SK-N-SH treated with all-trans-retinoic acid at 6 μM for 48 hours (cell line): ENCODE measurements at regions not wholly inside any gene's neighbourhood (a gene's known extent, or its start where the extent isn't known, plus 50 kb on each side); places are given as distances from the start of the nearest gene placed in this dataset.

Experiments used
- ATAC-seq: fragments of 200-7000 bp; cut with Tn5 transposase; 3 replicates; pipeline ENCODE4 v1.9.1; 2020; ENCODE audit warnings: mild to moderate bottlenecking, moderate library complexity
- BACH2 ChIP-seq: fragments of 250-450 bp; sonication (Bioruptor Pico); IDR thresholded peaks from 2 replicates; pipeline ENCODE4 v1.9.0; 2021; ENCODE audit warnings: mild to moderate bottlenecking, borderline replicate concordance
- ESRRG ChIP-seq: fragments of 250-450 bp; sonication (Bioruptor Pico); IDR thresholded peaks from 2 replicates; pipeline ENCODE4 v1.6.1; 2021; ENCODE audit warnings: mild to moderate bottlenecking
- GLIS3 ChIP-seq: fragments of 250-450 bp; sonication (Bioruptor Pico); IDR thresholded peaks from 2 replicates; pipeline ENCODE4 v1.5.0; 2020; ENCODE audit warnings: mild to moderate bottlenecking, moderate library complexity
- ISL1 ChIP-seq: fragments of 250-450 bp; sonication (Bioruptor Pico); IDR thresholded peaks from 2 replicates; pipeline ENCODE4 v2.1.2; 2022; ENCODE audit warnings: mild to moderate bottlenecking, moderate library complexity
- OSR1 ChIP-seq: fragments of 250-450 bp; sonication (Bioruptor Pico); IDR thresholded peaks from 2 replicates; pipeline ENCODE4 v1.8.0; 2022; ENCODE audit warnings: moderate library complexity, mild to moderate bottlenecking, inconsistent platforms
- PPARA ChIP-seq: fragments of 250-450 bp; sonication (Bioruptor Pico); IDR thresholded peaks from 2 replicates; pipeline ENCODE4 v1.5.0; 2020; ENCODE audit warnings: mild to moderate bottlenecking, borderline replicate concordance
- RARB ChIP-seq: fragments of 250-450 bp; sonication (Bioruptor Pico); IDR thresholded peaks from 2 replicates; pipeline ENCODE4 v1.8.0; 2021; ENCODE audit warnings: mild to moderate bottlenecking, moderate library complexity
- SNAI2 ChIP-seq: fragments of 250-450 bp; sonication (Bioruptor Pico); IDR thresholded peaks from 2 replicates; pipeline ENCODE4 v1.5.0; 2020; ENCODE audit warnings: mild to moderate bottlenecking, moderate library complexity
- TCF4 ChIP-seq: fragments of 250-450 bp; sonication (Bioruptor Pico); IDR thresholded peaks from 2 replicates; pipeline ENCODE4 v1.8.0; 2021; ENCODE audit warnings: mild to moderate bottlenecking, moderate library complexity, borderline replicate concordance
- TOX ChIP-seq: fragments of 250-450 bp; sonication (Bioruptor Pico); IDR thresholded peaks from 2 replicates; pipeline ENCODE4 v1.8.0; 2021; ENCODE audit warnings: mild to moderate bottlenecking, moderate library complexity, borderline replicate concordance
- ZFP3 ChIP-seq: fragments of 250-450 bp; sonication (Bioruptor Pico); IDR thresholded peaks from 2 replicates; pipeline ENCODE4 v1.5.0; 2020; ENCODE audit warnings: mild to moderate bottlenecking, moderate library complexity
- ZFP30 ChIP-seq: fragments of 450-650 bp; formaldehyde crosslinking; IDR thresholded peaks from 2 replicates; pipeline ENCODE4 v1.5.0; 2022; ENCODE audit warnings: mild to moderate bottlenecking, moderate library complexity
- ZNF565 ChIP-seq: fragments of 450-650 bp; formaldehyde crosslinking; conservative IDR thresholded peaks from 2 replicates; pipeline ENCODE4 v1.5.0; 2020; ENCODE audit warnings: low read depth, mild to moderate bottlenecking, moderate library complexity
- ZNF70 ChIP-seq: fragments of 450-650 bp; formaldehyde crosslinking; IDR thresholded peaks from 2 replicates; pipeline ENCODE4 v1.5.0; 2020; ENCODE audit warnings: mild to moderate bottlenecking, moderate library complexity
- ZNF8 ChIP-seq: fragments of 450-650 bp; formaldehyde crosslinking; IDR thresholded peaks from 2 replicates; pipeline ENCODE4 v1.5.0; 2020; ENCODE audit warnings: mild to moderate bottlenecking, moderate library complexity
- TF ChIP-seq, protein P1 (sequence below): fragments of 250-450 bp; sonication (Bioruptor Pico); IDR thresholded peaks from 2 replicates; pipeline ENCODE4 v1.8.0; 2021; ENCODE audit warnings: low read depth, mild to moderate bottlenecking, moderate library complexity, borderline replicate concordance
- TF ChIP-seq, protein P2 (sequence below): fragments of 250-450 bp; sonication (Bioruptor Pico); IDR thresholded peaks from 2 replicates; pipeline ENCODE4 v1.5.0; 2020; ENCODE audit warnings: mild to moderate bottlenecking, moderate library complexity
- TF ChIP-seq, protein P3 (sequence below): fragments of 250-450 bp; sonication (Bioruptor Pico); IDR thresholded peaks from 2 replicates; pipeline ENCODE4 v1.5.1; 2021; ENCODE audit warnings: mild to moderate bottlenecking, moderate library complexity
- TF ChIP-seq, protein P4 (sequence below): fragments of 250-450 bp; sonication (Bioruptor Pico); IDR thresholded peaks from 2 replicates; pipeline ENCODE4 v1.8.0; 2020; ENCODE audit warnings: mild to moderate bottlenecking, moderate library complexity, borderline replicate concordance
- TF ChIP-seq, protein P5 (sequence below): fragments of 250-450 bp; sonication (Bioruptor Pico); IDR thresholded peaks from 2 replicates; pipeline ENCODE4 v1.5.1; 2020; ENCODE audit warnings: low read depth, mild to moderate bottlenecking, moderate library complexity

DNA sequence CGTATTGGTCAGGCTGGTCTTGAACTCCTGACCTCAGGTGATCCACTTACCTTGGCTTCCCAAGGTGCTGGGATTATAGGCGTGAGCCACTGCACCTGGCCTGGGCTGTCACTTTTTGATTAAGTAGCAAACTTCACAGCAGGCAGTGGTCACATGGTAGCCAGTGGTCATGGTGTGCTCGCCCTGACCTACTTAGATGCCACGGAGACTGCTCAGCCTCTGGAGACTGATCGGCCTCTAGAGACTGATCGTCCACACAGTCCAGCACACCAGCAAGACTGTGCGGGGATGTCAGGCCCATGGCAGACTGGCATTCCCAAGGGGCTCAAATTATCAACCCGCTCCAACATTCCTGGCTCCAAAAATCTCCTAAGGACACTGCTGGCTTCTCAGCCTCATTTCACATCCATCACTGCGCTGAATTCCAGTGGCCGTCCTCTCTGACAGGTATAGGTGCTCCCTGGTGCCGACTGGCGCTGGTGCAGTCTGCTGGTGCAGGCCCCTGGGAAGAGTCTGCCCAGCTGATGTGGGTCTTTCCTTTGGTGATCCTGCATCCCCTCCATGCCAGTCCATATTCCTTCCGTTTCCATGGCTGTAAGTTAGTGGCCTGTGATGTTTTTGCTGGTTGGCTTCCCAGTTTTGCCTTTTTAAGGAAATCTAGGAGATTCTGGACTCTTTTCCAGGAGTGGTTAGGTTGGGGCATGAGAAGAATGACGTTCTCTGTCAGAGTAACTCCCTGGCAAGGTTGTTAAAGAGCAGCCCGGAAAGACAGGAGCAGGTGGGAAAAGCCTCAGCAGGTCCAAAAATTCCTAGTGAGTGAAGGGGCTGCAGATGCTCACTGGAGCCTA is 374.5 kb upstream of the HS6ST1 start (continued):
- TF ChIP-seq, protein P1, sequence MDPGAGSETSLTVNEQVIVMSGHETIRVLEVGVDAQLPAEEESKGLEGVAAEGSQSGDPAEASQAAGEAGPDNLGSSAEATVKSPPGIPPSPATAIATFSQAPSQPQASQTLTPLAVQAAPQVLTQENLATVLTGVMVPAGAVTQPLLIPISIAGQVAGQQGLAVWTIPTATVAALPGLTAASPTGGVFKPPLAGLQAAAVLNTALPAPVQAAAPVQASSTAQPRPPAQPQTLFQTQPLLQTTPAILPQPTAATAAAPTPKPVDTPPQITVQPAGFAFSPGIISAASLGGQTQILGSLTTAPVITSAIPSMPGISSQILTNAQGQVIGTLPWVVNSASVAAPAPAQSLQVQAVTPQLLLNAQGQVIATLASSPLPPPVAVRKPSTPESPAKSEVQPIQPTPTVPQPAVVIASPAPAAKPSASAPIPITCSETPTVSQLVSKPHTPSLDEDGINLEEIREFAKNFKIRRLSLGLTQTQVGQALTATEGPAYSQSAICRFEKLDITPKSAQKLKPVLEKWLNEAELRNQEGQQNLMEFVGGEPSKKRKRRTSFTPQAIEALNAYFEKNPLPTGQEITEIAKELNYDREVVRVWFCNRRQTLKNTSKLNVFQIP (CRISPR knock-in tag), result no peak
- TF ChIP-seq, all 23 proteins: peak for 0

DNA sequence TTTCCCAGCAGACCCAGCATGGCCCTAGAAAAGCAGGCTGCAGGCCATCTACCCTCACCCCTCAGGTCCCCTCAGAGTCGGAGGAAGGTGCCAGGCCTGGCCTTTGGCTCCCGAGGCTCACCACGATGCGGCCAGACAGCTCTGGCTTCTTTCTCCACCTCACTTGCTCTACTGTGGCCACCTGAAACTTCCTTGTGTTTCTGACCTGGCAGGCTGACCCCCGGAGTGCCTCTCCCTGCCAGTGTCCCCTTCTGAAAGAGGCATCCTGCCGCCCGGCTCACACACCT is 375.0 kb upstream of the HS6ST1 start:
- TF ChIP-seq, protein P2, sequence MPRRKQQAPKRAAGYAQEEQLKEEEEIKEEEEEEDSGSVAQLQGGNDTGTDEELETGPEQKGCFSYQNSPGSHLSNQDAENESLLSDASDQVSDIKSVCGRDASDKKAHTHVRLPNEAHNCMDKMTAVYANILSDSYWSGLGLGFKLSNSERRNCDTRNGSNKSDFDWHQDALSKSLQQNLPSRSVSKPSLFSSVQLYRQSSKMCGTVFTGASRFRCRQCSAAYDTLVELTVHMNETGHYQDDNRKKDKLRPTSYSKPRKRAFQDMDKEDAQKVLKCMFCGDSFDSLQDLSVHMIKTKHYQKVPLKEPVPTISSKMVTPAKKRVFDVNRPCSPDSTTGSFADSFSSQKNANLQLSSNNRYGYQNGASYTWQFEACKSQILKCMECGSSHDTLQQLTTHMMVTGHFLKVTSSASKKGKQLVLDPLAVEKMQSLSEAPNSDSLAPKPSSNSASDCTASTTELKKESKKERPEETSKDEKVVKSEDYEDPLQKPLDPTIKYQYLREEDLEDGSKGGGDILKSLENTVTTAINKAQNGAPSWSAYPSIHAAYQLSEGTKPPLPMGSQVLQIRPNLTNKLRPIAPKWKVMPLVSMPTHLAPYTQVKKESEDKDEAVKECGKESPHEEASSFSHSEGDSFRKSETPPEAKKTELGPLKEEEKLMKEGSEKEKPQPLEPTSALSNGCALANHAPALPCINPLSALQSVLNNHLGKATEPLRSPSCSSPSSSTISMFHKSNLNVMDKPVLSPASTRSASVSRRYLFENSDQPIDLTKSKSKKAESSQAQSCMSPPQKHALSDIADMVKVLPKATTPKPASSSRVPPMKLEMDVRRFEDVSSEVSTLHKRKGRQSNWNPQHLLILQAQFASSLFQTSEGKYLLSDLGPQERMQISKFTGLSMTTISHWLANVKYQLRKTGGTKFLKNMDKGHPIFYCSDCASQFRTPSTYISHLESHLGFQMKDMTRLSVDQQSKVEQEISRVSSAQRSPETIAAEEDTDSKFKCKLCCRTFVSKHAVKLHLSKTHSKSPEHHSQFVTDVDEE (CRISPR knock-in tag), result no peak
- TF ChIP-seq OSR1 (CRISPR knock-in tag) (no peak), SNAI2 (CRISPR knock-in tag) (no peak), TOX (CRISPR knock-in tag) (no peak), PPARA (CRISPR knock-in tag) (no peak), GLIS3 (CRISPR knock-in tag) (no peak), ZNF70 (no peak), ZNF565 (CRISPR knock-in tag) (no peak), ZFP3 (CRISPR knock-in tag) (no peak), ESRRG (CRISPR knock-in tag) (no peak), RARB (CRISPR knock-in tag) (no peak), ISL1 (CRISPR knock-in tag) (no peak), ZNF8 (CRISPR knock-in tag) (no peak), ZFP30 (no peak)
- TF ChIP-seq, protein P3, sequence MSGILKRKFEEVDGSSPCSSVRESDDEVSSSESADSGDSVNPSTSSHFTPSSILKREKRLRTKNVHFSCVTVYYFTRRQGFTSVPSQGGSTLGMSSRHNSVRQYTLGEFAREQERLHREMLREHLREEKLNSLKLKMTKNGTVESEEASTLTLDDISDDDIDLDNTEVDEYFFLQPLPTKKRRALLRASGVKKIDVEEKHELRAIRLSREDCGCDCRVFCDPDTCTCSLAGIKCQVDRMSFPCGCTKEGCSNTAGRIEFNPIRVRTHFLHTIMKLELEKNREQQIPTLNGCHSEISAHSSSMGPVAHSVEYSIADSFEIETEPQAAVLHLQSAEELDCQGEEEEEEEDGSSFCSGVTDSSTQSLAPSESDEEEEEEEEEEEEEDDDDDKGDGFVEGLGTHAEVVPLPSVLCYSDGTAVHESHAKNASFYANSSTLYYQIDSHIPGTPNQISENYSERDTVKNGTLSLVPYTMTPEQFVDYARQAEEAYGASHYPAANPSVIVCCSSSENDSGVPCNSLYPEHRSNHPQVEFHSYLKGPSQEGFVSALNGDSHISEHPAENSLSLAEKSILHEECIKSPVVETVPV (CRISPR knock-in tag), result no peak
- ATAC-seq, result no peak

DNA sequence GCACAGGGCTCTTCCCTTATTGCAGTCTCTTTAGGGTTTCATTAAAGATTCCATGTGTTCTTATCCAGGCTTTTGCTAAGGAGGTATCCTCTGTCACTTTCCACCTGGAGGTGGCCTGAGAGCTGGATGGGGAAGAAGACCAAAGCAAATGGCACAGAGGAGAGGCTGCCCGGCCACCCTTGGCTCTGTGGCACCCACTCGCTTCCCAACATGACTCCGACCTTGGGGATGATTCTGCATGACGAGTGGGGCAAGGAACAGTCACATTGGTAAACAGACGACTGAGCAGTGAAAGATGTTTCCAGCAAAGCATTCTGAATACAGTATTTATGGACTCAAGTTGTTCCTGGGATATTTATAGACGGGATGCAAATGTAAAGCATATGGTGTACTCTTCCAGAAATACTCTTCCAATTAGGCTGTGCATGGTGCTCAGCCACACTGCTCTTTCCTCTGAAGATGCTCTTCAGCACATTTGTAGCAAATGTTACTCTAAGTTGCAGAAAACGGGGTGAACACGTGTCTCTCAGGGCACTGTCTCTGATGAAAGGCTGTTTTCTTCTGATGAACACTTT is 377.1 kb upstream of the HS6ST1 start:
- TF ChIP-seq, protein P4, sequence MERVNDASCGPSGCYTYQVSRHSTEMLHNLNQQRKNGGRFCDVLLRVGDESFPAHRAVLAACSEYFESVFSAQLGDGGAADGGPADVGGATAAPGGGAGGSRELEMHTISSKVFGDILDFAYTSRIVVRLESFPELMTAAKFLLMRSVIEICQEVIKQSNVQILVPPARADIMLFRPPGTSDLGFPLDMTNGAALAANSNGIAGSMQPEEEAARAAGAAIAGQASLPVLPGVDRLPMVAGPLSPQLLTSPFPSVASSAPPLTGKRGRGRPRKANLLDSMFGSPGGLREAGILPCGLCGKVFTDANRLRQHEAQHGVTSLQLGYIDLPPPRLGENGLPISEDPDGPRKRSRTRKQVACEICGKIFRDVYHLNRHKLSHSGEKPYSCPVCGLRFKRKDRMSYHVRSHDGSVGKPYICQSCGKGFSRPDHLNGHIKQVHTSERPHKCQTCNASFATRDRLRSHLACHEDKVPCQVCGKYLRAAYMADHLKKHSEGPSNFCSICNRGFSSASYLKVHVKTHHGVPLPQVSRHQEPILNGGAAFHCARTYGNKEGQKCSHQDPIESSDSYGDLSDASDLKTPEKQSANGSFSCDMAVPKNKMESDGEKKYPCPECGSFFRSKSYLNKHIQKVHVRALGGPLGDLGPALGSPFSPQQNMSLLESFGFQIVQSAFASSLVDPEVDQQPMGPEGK, result no peak
- ATAC-seq, result no peak

DNA sequence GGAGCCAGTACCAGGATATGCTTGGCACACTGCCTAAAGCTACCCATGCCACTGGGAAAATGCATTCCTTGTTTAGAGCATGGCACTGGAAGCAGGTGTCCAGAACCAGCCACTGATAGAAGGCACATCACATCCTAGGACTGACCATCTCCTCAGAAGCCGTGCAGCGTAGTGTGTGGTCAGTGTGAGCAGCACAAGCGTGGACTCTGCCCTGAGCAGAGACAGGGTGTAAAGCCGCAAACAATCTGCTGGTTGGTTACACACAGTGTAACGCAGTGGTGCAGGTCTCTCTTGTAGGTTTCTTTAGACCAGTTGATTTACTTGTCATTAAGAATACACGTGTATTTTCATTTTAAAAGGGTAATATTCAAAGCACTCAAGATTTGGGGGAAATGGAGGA is 377.8 kb upstream of the HS6ST1 start:
- no peak for ATAC-seq
- TF ChIP-seq TCF4 (CRISPR knock-in tag) (no peak), BACH2 (CRISPR knock-in tag) (no peak), ISL1 (CRISPR knock-in tag) (no peak)
- TF ChIP-seq, protein P5, sequence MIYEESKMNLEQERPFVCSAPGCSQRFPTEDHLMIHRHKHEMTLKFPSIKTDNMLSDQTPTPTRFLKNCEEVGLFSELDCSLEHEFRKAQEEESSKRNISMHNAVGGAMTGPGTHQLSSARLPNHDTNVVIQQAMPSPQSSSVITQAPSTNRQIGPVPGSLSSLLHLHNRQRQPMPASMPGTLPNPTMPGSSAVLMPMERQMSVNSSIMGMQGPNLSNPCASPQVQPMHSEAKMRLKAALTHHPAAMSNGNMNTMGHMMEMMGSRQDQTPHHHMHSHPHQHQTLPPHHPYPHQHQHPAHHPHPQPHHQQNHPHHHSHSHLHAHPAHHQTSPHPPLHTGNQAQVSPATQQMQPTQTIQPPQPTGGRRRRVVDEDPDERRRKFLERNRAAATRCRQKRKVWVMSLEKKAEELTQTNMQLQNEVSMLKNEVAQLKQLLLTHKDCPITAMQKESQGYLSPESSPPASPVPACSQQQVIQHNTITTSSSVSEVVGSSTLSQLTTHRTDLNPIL, result no peak
